ENCODE measurements at regions not wholly inside any gene's neighbourhood (a gene's known extent, or its start where the extent isn't known, plus 50 kb on each side); places are given as distances from the start of the nearest gene placed in this dataset.
"Not testable (repeated sequence)": the region's sequence is repeated elsewhere in the genome, so short reads cannot be mapped to it uniquely, and the experiment has no call there.

DNA sequence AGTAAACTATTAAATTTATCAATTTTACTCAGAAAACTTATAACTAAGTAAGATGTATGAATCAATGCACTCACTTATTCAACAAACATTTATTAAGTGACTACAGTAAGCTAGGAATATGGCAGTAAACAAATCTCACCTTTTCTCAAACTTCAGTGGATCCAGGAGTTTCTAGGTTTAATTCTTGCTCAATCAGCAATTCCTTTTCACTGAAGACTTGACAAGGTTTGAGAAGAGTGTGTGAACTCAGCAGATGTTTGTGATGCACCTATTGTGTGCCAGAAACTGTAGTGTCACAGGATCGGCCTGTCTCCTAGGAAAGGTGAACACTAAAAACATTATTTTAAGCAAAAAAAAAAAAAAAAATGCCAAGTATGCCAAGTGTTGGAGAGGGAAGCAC, 167.8 kb downstream of the ALG10 start:
- no peak for DNase-seq (ENCODE audit: low spot score)

DNA sequence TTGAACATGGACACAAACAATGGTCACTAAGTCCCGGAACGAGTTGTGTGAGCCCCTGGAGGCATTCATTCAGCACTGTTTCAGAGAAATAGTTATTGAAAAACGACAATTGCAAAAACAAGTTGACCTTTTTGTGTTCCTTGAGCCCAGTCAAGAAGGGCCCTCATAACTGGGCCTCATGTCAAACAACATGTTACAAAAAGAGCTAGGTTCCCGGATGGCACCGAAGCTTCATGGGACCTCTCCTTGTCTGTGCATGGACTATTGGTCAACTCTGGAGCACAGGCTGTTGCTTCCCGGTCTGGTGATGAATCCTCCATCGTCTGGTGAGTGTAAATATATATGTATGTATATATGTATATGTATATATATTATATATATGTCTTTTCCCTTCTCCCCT, 176.6 kb downstream of the ALG10 start:
- DNase-seq (ENCODE audit: low spot score) = no peak

DNA sequence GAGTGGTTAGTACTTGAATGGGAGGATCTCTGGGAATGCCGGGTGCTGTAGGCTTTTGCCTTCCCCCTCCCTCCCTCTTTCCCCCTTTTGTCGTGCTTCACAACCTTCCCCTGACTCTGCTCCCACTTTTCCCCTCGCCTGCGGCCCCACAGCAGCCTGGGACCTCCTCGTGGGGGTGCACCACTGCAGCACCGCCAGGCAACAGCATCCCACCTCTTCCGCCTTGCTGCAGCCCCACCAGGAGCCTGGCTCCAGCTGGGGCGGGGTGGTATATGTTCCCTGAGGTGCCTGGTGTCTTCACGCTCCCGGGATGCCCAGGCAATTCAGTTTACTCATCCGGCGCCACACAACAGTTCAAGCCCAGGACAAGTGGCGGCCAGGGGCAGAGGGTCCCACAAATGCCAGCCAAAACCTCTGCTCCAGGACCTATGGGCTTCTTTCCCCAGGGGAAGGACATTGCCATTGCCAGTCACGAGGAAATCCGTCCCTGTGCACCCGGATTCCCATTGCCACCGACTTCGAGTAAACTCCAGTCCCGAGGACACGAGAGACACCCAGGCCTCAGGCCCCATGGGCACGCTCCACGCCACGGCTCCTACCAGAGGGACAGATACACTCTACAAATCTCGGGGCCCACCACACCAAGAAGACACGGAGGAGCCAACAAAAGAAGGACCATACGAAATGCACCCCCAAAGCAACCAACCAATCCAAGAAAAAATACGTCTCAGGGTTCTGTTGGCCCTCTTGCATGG, 181.7 kb downstream of the ALG10 start:
- no peak for DNase-seq (ENCODE audit: low spot score)

DNA sequence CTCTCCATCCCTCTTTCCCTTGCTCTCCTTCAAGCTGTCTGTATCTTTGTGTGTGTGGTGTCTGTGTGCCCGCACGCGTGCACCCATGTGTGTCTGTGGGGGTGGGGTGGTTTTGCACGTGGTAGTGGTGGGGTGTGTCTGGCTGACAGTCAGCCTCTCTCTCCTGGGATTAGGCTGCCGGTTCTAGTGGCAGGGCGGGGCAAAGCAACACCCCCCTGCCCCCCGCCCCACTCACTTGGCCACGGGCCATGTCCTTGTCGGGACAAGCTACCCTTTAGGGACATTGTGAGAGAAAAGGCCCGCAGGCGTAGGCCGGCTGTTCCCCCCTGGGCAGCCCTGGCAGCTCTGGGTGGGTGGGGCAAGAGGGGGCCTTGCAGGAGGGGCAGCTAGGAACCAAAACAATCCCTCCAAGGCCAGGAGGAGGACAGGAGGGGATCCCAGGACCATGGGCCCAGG, 182.6 kb downstream of the ALG10 start:
- DNase-seq (ENCODE audit: low spot score) = no peak

DNA sequence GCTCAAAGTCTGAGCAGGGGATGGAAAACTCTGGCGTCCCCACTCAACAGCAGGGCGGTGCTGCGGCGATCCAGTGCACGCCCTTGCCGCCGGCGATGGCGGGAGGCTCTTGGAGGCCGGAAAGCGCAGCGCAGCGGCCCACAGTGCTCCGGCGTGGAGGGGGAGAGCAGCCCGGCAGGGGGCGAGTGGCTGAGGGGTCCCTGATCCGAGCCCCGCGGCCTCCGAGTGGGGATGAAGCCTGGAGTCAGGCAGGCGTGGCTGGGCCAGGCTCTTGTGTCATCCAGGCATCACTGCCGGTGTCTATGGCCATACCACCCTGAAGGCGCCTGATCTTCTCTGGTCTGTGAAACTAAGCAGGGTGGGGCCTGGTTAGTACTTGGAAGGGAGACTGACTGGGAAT, 183.1 kb downstream of the ALG10 start:
- DNase-seq (ENCODE audit: low spot score) = no peak

DNA sequence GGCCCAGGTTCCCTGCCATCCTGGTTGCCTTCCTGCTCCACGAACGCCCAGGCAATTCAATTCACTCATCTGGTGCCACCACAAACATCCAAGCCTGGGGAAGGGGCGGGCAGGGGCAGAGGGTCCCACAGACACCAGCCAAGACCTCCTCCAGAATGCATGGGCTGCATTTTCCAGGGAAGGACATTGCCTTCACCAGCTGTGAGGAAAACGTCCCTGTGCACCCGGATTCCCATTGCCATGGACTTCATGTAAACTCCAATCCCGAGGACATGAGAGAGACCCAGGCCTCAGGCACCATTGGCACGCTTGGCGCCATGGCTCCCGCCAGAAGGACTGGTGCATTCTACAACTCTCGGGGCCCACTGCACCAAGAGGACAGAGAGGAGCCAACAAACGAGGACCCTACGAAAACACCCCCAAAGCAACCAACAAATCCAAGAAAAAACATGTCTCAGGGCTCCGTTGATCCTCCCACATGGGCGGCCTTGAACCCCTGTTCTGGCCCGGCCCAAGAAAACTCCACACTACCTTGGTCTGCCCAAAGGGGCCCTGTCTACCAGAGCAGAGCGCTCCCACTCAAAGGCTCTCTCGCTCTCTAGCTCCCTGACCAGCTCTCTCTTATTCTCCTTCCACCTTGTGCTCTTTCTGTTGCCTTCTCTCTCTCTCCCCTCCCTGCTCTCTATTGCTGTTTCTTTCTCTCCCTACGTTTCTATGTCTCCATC, 183.9 kb downstream of the ALG10 start:
- DNase-seq (ENCODE audit: low spot score) = no peak

DNA sequence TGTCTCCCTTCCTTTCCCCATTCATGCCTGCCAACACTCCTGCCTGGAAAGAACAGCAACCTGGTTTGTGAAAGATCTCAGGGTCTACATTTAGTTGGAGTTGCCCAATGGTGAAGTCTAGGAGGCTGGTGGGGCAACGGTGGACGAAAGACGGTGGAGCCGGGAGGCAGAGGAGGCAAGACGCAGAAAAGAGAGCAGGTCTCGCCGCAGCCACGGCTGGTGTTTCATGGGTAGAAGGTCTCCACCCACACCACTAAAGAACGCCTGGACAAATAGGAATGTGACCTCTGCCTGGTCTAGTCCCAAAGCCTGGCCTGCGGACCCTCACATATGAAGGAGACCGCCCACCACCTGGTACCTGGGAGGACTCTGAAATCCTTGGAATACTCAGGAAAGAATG, 185.6 kb downstream of the ALG10 start:
- DNase-seq (ENCODE audit: low spot score) = no peak

DNA sequence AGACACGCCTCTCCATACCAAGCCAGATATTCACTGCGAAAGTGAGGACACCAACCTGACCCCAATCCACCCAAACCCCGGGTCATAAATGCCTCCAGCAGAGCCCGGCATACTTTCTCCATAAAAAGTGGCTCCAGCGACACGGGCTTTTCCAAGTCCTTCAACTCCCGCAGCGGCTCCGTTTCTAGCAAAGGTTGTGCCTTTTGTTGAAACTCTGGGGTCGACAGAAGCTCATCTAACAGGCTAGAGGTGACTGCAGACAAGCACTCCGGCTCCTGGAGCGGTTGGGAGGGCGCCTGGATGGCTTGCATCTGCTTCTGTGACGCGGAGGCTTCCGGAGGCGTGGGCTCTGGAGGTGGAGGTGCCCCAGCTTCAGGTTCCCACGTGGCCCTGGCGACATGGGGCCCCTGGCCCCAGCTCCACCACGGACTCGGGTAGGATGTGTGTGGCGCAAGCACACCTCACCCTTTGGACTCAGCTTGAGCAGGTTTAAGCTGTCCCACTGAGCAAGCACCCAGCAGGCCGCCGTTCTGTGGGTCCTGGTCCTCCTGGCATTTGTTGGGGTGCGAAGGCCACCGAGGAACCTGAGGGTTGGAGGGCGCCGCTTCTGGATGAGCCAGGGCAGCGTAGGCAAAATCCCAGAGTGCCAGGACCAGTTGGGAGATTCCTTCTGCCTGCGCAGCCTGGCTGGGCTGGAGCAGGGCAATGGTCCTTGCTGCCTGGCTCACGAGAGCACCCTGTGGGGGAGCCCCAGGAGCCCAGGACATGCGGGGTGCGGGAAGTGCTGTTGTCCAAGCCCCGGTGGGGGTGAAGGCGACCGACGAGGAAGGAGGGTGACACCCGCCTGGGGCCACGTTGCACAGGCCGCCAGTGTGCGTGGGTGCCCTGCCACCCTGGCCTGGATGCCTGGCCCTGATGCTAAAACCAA, 186.3 kb downstream of the ALG10 start:
- DNase-seq (ENCODE audit: low spot score) = no peak

DNA sequence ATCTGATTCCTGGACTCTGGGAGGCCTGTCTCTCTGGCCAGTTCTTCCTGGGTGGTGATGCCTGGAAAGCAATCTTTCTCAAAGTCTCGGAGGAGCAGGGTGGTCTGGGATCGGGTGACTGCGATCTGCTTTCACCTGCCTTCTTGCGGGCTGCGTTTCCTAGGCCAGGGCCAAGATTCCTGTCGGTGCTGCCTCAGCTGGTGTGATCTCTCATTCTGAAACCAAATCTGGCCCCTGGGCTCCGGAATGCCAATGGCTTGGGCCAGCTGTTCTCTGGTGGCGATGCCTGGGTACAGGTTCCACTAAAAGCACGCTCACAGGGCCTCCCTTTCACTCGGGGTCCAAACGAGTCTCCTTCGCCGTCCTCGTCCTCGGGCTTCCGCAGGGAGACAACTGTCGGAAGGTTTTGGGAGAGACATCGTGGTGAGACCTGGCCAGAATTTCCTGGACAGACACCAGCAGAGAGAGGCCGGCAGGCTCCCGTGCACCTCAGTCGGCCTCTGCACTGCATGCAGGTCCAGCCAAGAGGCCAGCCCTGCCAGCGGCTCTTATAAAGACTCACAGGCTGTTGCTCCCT, 187.1 kb downstream of the ALG10 start:
- no peak for DNase-seq (ENCODE audit: low spot score)

DNA sequence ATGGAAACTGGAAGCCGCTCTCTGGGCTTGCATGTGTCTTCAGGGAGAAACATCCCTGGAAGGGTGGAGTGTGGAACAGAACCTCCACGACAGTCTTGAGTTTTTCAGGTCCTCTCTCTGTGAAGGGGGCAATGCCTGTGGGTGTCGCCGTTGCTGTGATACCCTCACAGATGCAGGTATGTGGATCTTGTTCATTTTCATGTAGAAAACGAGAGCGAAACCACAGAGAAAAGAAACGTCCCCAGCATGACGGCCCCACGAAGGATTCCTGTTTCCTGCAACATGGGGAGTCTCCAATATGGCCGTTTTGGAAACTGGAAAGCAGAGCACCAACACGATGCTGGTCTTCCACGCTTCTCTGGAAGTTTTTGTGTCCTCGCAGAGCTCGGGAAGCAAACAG, 187.9 kb downstream of the ALG10 start:
- DNase-seq (ENCODE audit: low spot score) = no peak

DNA sequence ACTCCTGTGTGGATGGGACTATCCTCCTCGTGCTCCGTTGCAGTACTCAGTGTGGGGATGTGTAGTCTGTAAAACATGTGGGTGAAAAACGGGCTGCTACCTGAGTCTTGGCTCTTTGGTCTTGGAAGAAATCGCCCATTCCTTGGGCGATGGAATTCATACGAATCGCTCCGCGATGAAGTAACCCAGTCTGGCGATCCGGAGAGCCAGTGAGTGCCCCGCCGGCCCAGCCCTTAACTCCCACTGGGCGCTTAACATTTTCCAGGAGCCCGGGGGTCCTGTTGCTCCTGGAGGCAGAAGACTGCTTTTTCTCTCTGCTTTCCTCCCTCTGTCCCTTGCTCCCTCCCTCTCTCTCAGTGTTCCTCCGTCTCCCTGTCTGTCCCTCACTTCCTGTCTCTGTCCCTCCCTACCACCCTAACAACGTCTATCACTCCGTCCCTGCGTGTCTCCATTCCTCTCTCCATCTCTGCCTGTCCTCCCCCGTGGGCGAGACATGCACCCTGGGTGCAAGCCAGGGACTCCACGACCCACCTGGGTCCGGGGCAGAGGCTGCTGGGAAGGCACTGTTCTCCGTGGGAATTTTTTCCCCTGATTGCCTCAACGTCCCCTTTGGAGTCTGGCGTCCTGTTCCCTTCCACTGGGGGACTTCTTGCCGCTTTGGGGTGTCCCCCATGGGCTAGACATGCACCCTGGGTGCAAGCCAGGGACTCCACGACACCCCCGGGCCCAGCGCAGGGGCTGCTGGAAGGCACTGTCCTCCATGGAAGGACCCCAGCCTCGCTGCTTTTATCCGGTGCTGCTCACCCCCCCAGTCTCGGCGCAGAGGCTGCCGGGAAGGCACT, 188.6 kb downstream of the ALG10 start:
- no peak for DNase-seq (ENCODE audit: low spot score)

DNA sequence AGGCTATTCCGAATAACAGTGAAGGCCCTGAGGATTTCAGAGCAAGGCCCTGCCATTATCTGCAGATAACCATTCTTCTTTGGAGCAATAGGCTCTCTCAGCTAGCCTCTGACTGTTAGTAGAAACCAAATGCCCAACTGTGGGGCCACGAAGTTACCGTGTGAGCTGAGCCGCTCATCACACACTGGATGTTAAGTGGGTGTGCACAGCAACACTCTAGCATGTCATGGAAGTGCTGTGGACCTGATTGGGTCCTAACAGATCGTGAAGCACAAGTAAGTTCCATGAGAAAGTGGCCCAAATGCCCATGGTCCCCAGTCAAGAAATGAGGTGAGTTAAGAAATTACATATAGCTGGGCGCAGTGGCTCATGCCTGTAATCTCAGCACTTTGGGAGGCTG, 190.4 kb downstream of the ALG10 start:
- no peak for DNase-seq (ENCODE audit: low spot score)

DNA sequence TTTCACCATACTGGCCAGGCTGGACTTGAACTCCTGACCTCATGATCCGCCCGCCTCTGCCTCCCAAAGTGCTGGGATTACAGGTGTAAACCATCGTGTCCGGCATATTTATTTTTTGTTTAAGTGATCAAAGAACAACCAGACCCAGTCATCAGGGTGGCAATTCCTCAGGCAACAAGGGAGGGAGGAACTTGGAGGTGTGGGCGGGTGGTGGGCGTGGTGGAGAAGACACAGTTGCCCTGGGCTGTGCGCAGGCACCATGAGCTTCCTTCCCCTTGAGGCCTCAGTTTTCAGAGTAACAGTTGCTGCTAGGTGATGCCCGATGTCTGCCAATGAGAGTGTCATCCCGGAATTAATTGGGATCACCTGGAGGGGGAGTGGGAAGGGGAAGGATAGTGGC, 191.7 kb downstream of the ALG10 start:
- DNase-seq (ENCODE audit: low spot score) = no peak

DNA sequence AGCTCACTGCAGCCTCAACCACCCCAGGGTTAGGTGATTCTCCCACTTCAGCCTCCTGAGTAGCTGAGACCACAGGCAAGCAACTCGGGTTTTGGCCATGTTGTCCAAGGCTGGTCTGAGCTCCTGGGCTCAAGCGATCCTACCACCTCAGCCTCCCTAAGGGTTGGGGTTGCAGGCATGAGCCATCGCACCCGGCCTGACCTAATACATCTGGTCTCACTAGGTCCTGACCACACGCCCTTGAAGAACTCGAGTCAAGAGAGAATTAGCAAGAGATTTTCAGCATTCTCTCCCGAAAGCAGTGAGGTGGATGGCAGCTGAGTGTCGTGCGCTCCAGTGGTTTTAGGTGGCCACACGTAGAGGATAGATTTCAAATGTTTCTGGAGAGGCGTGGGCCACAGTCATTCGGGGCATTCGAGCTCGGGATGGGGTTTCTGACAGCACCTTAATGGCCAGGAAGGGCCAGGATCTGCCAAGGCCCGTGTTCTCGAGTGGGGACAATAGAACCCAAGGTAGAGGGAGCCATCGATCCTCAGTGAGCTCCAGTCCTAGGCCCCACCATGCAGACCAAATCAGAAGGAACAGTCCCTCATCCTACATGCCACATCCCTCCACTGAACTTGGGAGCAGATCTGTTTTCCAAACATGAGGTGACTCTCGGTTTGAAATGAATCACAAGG, 193.1 kb downstream of the ALG10 start:
- no peak for DNase-seq (ENCODE audit: low spot score)

DNA sequence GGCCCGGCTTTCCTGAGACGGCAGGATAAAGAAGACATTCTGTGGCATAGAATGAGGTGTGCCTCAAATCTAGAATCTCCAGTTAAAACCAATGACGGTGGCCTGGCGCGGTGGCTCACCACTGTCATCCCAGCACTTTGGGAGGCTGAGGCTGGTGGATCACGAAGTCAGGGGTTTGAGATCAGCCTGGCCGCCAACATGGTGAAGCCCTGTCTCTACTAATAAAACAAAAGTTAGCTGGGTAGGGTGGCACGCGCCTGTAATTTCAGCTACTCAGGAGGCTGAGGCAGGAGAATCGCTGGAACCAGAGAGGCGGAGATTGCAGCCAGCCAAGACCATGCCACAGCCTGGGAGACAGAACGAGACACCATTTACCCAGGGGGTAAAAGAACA, 193.6 kb downstream of the ALG10 start:
- DNase-seq (ENCODE audit: low spot score) = no peak

DNA sequence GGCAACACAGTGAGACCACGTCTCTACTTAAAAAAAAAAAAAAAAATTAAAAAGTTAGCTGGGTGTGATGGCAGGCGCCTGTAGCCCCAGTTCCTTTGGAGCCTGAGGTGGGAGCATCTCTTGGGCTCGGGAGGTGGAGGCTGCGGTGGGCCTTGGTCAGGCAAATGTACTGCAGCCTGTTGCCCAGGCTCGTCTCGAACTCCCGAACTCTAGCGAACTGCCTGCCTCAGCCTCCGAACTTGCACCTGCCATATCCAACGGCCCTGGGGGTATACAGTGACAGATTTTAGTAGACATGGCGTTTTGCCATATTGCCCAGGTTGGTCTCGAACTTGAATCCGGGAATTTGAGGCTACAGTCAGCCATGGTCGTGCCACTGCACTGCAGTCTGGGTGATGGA, 195.4 kb downstream of the ALG10 start:
- DNase-seq (ENCODE audit: low spot score) = no peak

DNA sequence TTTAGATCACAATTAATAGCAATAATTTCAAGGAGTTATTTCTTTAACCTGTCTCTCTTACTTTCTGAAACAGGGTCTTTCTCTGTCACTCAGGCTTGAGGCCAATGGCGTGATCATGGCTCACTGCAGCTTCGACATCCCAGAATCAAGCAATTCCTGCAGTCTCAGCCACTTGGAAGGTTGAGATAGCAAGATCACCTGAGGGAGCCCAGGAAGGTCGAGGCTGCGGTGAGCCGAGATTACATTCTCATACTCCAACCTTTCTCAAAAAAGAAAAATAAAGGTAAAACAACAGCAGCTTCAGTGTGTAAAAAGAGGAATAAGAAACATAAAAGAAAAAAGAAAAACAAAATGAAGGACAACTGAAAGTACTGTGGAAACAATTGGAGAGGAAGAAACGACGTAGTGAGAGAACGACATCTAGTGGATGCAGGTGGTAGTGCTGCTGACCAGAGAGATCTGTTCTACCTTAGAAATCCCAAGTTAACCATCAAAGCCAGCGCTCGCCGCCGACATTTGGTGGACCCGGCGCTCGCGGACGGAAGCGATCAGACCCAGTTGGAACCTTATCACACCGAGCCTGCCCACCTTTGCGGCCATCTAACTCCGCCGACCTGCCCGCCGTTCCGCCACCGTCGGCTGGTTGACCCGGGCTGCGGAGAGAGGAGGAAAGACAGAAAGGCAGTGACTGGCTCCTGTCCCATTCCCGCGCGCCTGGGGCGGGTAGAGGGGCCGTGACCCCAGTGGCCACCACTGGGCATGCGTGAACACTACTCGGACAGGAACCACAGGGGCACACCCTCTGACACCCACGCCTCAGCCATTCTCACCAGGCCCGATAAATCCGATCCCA, 196.1 kb downstream of the ALG10 start:
- DNase-seq (ENCODE audit: low spot score) = peak; percentile 33

DNA sequence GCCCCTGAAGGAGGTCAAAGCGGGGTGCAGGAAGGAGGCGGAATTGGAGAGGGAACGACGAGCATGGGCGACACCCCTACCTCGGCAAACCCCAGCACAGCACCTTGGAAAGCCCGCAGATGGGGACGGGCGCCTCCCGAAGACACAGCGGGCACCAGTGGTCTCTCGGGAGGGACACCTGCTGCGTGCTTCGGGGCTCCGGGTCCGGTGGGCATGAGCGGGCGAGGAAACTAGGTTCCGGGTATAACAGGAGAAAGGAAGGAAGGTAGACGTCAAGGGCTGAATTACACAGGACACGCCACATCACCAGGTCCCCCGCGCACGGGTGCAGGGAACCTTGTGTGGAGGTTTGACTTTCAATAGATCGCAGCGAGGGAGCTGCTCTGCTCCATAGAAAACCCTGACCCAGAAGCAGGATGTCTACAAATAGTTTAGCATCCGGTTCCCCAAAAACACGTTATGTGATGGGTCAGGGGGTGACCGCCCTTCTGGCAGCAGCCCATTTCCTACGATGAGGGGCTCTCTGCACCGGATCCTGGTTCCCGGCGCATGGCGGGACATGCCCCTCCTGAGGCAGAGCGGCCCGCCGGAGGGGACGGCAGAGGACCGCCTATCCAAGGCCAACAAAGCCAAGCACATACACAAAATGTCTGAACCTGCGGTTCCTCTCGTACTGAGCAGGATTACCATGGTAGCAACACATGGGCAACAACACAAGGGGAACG, 196.9 kb downstream of the ALG10 start:
- no peak for DNase-seq (ENCODE audit: low spot score)

DNA sequence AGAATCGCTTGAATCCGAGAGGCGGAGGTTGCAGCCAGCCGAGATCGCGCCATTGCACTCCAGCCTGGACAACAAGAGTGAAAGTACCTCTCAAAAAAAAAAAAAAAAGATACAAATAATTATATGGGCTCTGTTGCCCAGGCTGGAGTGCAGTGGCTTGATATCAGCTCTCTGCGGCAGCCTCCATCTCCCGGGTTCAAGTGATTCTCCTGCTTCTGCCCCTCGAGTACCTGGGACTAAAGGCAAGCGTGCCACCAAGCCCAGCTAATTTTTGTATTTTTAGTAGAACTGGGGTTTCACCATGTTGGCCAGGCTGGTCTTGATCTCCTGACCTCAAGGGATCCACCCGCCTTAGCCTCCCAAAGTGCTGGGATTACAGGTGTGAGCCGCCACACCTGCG, 197.8 kb downstream of the ALG10 start:
- not testable (repeated sequence) for DNase-seq (ENCODE audit: low spot score)
